ENCODE measurements at regions not wholly inside any gene's neighbourhood (a gene's known extent, or its start where the extent isn't known, plus 50 kb on each side); places are given as distances from the start of the nearest gene placed in this dataset.

DNA sequence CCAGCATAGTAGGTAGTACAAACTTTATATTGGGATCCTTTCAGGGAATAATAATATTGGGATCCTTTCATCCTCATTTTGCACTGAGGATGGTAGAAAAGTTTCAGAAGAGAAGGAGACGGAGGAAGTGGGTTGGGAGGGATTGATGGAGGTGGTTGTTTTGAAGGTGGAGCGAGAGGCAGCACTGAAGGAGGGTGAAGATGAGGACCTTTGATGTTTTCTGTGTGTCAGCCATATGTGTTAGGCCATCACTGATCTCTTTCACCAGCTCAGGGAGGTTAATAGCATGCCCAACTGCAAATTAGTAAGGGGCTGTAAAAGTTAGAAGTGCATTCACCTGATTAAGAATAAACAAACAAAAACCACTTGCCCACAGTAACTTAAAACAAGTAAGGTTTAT, 275.5 kb upstream of the B3GAT1 start:
- Histone ChIP-seq H2BK12ac (ENCODE audit: insufficient read length, low read depth, low read length) (no peak overlapping the region), H3K4me2 (ENCODE audit: insufficient read depth, insufficient read length, low read length) (no peak overlapping the region), H3K9me3 (ENCODE audit: control insufficient read depth, low read depth, low read length) (no peaks in the 10 kb centered on the region), H2BK5ac (ENCODE audit: insufficient read length, low read length) (no peak overlapping the region), H3K18ac (ENCODE audit: insufficient read length, low read depth, low read length) (no peak overlapping the region), H3K56ac (ENCODE audit: insufficient read length, low read depth, low read length) (no peak overlapping the region), H3K9ac (ENCODE audit: extremely low read depth, insufficient read length, low read length) (no peak overlapping the region), H3K27me3 (ENCODE audit: insufficient read depth, low read length) (no peaks in the 10 kb centered on the region), H3K14ac (ENCODE audit: insufficient read depth, low read length) (no peak overlapping the region), H3K23ac (ENCODE audit: insufficient read length, low read depth, low read length) (no peak overlapping the region), H3K79me1 (ENCODE audit: insufficient read depth, low read depth, low read length, poor library complexity, severe bottlenecking) (no peaks in the 10 kb centered on the region), H3K4ac (ENCODE audit: low read depth, low read length) (no peak overlapping the region), H2BK15ac (ENCODE audit: low read depth, low read length) (no peak overlapping the region), H2AK5ac (ENCODE audit: insufficient read length, low read length) (no peak overlapping the region), H4K8ac (replicated peaks; ENCODE audit: insufficient read length, low read depth, low read length) (no peak overlapping the region), H3K79me2 (ENCODE audit: insufficient read depth, low read length) (no peaks in the 10 kb centered on the region), H2AFZ (ENCODE audit: low read length) (no peak overlapping the region), H2BK120ac (ENCODE audit: low read depth, low read length, poor library complexity, severe bottlenecking) (no peak overlapping the region), H2BK20ac (ENCODE audit: low read depth, low read length, poor library complexity, severe bottlenecking) (no peak overlapping the region), H4K91ac (ENCODE audit: insufficient read length, low read depth, low read length) (no peak overlapping the region), H4K20me1 (ENCODE audit: control insufficient read depth, insufficient read depth, insufficient read length) (no peaks in the 10 kb centered on the region), H4K5ac (ENCODE audit: insufficient read length, low read depth, low read length) (no peak overlapping the region), H3K23me2 (ENCODE audit: insufficient read length, low read depth, low read length, poor library complexity, severe bottlenecking) (no peaks in the 10 kb centered on the region), H3K4me1 (ENCODE audit: insufficient read depth, low read length) (no peaks in the 10 kb centered on the region), H3K27ac (ENCODE audit: insufficient read length, low read depth, low read length) (no peak overlapping the region), H3T11ph (ENCODE audit: low read length) (no peak overlapping the region)
- DNase-seq, result no peak
- Mint-ChIP-seq H3K4me1 (no peaks in the 10 kb centered on the region), H3K36me3 (ENCODE audit: insufficient read depth in 1 of 3, low read depth in 3 of 3) (no peaks in the 10 kb centered on the region), H3K27me3 (ENCODE audit: low read depth) (peaks cover 8% of the 10 kb centered on the region), H3K27ac (no peak overlapping the region), H3K4me3 (no peak overlapping the region), H3K9me3 (no peaks in the 10 kb centered on the region)
- TF ChIP-seq, protein P1, sequence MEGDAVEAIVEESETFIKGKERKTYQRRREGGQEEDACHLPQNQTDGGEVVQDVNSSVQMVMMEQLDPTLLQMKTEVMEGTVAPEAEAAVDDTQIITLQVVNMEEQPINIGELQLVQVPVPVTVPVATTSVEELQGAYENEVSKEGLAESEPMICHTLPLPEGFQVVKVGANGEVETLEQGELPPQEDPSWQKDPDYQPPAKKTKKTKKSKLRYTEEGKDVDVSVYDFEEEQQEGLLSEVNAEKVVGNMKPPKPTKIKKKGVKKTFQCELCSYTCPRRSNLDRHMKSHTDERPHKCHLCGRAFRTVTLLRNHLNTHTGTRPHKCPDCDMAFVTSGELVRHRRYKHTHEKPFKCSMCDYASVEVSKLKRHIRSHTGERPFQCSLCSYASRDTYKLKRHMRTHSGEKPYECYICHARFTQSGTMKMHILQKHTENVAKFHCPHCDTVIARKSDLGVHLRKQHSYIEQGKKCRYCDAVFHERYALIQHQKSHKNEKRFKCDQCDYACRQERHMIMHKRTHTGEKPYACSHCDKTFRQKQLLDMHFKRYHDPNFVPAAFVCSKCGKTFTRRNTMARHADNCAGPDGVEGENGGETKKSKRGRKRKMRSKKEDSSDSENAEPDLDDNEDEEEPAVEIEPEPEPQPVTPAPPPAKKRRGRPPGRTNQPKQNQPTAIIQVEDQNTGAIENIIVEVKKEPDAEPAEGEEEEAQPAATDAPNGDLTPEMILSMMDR (conservative IDR thresholded peaks at IDR 0.05), result no peak
- WGBS (ENCODE audit: extremely low coverage, insufficient read length, low lambda C conversion rate), result 100% methylated on average over 2 of the region's 2 CpGs
